Activated naive CD4-positive, alpha-beta T cell (primary cell): ENCODE measurements at regions not wholly inside any gene's neighbourhood (a gene's known extent, or its start where the extent isn't known, plus 50 kb on each side); places are given as distances from the start of the nearest gene placed in this dataset.
A peak's percentile ranks its signal among the peaks of the same experiment; 100 is the strongest.
"Not testable (repeated sequence)": the region's sequence is repeated elsewhere in the genome, so short reads cannot be mapped to it uniquely, and the experiment has no call there.

ENCODE experiments used
- DNase-seq, 4 experiments: peaks; one replicate each; lab custom pipeline; 2025; lab: John Stamatoyannopoulos, UW

GRCh38 chr6:130557481-130558112 is 191.8 kb downstream of the TMEM200A start:
- DNase-seq: no peak

- DNase-seq: no peak
Measured at GRCh38 chr6:130558131-130558530, 192.3 kb downstream of the TMEM200A start.

GRCh38 chr6:130559166-130559565 is 193.3 kb downstream of the TMEM200A start:
- no peak for DNase-seq

- DNase-seq: no peak
Measured at GRCh38 chr6:130560231-130560630, 194.4 kb downstream of the TMEM200A start.

- not testable (repeated sequence) for DNase-seq
Measured at GRCh38 chr6:130561159-130561558, 195.3 kb downstream of the TMEM200A start.

- DNase-seq: no peak
Measured at GRCh38 chr6:130565696-130566095, 199.9 kb downstream of the TMEM200A start.

- no peak for DNase-seq
Measured at GRCh38 chr6:130574146-130574545, 208.3 kb downstream of the TMEM200A start.

GRCh38 chr6:130575557-130575956 is 209.7 kb downstream of the TMEM200A start:
- no peak for DNase-seq

- DNase-seq: peak in 2 of 4 experiments; percentile 2 to 7
Measured at GRCh38 chr6:130575971-130576370, 210.2 kb downstream of the TMEM200A start.

GRCh38 chr6:130577178-130577919 is 211.5 kb downstream of the TMEM200A start:
- DNase-seq: no peak

- DNase-seq: no peak
Measured at GRCh38 chr6:130578713-130579112, 212.9 kb downstream of the TMEM200A start.

GRCh38 chr6:130583268-130583667 is 217.5 kb downstream of the TMEM200A start:
- DNase-seq: no peak

GRCh38 chr6:130585587-130585986 is 219.8 kb downstream of the TMEM200A start:
- DNase-seq: no peak

GRCh38 chr6:130587778-130588520 is 222.1 kb downstream of the TMEM200A start:
- no peak for DNase-seq

- no peak for DNase-seq
Measured at GRCh38 chr6:130593200-130593599, 227.4 kb downstream of the TMEM200A start.

GRCh38 chr6:130593948-130594347 is 228.1 kb downstream of the TMEM200A start:
- DNase-seq: no peak

- no peak for DNase-seq
Measured at GRCh38 chr6:130598021-130598989, 228.9 kb upstream of the SMLR1 start.

GRCh38 chr6:130600880-130601341 is 226.3 kb upstream of the SMLR1 start:
- no peak for DNase-seq

GRCh38 chr6:130602151-130602770 is 224.9 kb upstream of the SMLR1 start:
- DNase-seq: no peak

GRCh38 chr6:130603391-130603790 is 223.8 kb upstream of the SMLR1 start:
- DNase-seq: no peak

GRCh38 chr6:130604841-130605399 is 222.3 kb upstream of the SMLR1 start:
- no peak for DNase-seq
